GM12878 (cell line): ENCODE measurements at regions not wholly inside any gene's neighbourhood (a gene's known extent, or its start where the extent isn't known, plus 50 kb on each side); places are given as distances from the start of the nearest gene placed in this dataset.

Experiments used
- ATAC-seq: fragments of 200-7000 bp; cut with Tn5 transposase; 3 replicates; pipeline ENCODE4 v1.9.1; 2020; ENCODE audit warnings: mild to moderate bottlenecking, moderate library complexity
- BruUV-seq: library from RNA; stranded (reverse); fragments of 400-500 nt; replicated peaks from 2 replicates; lab custom pipeline; 2021; lab: Mats Ljungman, UMichigan
- CTCF ChIA-PET: fragments of 300-600 bp; sonication (Branson Sonifier 250); formaldehyde crosslinking; extraction: SDS; loops from one replicate; lab custom pipeline; 2021; ENCODE audit warnings: inconsistent platforms; lab: Yijun Ruan, JAX
- POLR2A ChIA-PET: fragments of 350-600 bp; formaldehyde crosslinking; extraction: SDS; loops from one replicate; lab custom pipeline; 2021; ENCODE audit warnings: inconsistent platforms; lab: Charles Lee
- RAD21 ChIA-PET: fragments of 300-600 bp; sonication (Branson Sonifier 250); formaldehyde crosslinking; loops from one replicate; lab custom pipeline; 2023; ENCODE audit warnings: antibody characterized with exemption; ENCODE audit not compliant: unreplicated experiment; lab: Charles Lee
- SMC1A ChIA-PET: fragments of 300-600 bp; sonication (Branson Sonifier 250); formaldehyde crosslinking; loops from one replicate; lab custom pipeline; 2023; ENCODE audit not compliant: unreplicated experiment, uncharacterized antibody; lab: Charles Lee
- DNase-seq: peaks from one replicate; pipeline ENCODE4 v3.0.0-alpha.2; 2011; ENCODE audit warnings: low read depth, low spot score
- FAIRE-seq: peaks from 3 replicates; lab custom pipeline; 2011; peaks lifted over from hg19 to GRCh38; lab: Jason Lieb, UNC
- H2AFZ ChIP-seq: 2 replicates; pipeline ENCODE4 v1.6.0; 2011; ENCODE audit warnings: low read depth, low read length, control low read depth; ENCODE audit not compliant: control insufficient read depth
- H3K27ac ChIP-seq: 2 replicates; pipeline ENCODE4 v1.5.1; 2011; ENCODE audit warnings: control low read depth; ENCODE audit not compliant: control insufficient read depth, insufficient read depth
- H3K27me3 ChIP-seq, 2 experiments: replicated peaks in 1 of 2; 2 replicates each; pipeline versions ENCODE4 v1.6.0 to v1.6.1; 2011; ENCODE audit warnings: low read length in 1 of 2; ENCODE audit not compliant: control insufficient read depth in 2 of 2, insufficient read depth in 2 of 2
- H3K36me3 ChIP-seq, 2 experiments: 2 replicates each; pipeline ENCODE4 v1.5.1; 2011; ENCODE audit warnings: low read length in 1 of 2; ENCODE audit not compliant: control insufficient read depth in 2 of 2, insufficient read depth in 2 of 2
- H3K4me1 ChIP-seq: 2 replicates; pipeline ENCODE4 v1.6.1; 2011; ENCODE audit warnings: mild to moderate bottlenecking, low read length, moderate library complexity, mixed read lengths; ENCODE audit not compliant: control insufficient read depth, insufficient read depth
- H3K4me2 ChIP-seq: 2 replicates; pipeline ENCODE4 v1.6.0; 2011; ENCODE audit warnings: control low read depth; ENCODE audit not compliant: control insufficient read depth, insufficient read depth
- H3K4me3 ChIP-seq: fragments of 200-600 bp; sonication (generic); 2 replicates; pipeline ENCODE4 v1.5.1; 2016
- H3K79me2 ChIP-seq: 2 replicates; pipeline ENCODE4 v1.6.0; 2011; ENCODE audit warnings: low read length; ENCODE audit not compliant: control insufficient read depth, insufficient read depth
- H3K9ac ChIP-seq: 2 replicates; pipeline ENCODE4 v1.8.0; 2011; ENCODE audit warnings: low read length, control low read depth, mixed read lengths; ENCODE audit not compliant: control insufficient read depth, insufficient read depth
- H3K9me3 ChIP-seq: replicated peaks from 3 replicates; pipeline ENCODE4 v1.5.1; 2011; ENCODE audit warnings: mild to moderate bottlenecking, low read length; ENCODE audit not compliant: control insufficient read depth, insufficient read depth
- H4K20me1 ChIP-seq: 2 replicates; pipeline ENCODE4 v1.6.0; 2011; ENCODE audit not compliant: control insufficient read depth, insufficient read depth
- BCL11A ChIP-seq: IDR thresholded peaks from 2 replicates; pipeline ENCODE4 v1.6.1; 2011; ENCODE audit warnings: low read depth, low read length
- GATAD2B ChIP-seq: fragments of 450-650 bp; conservative IDR thresholded peaks from 2 replicates; pipeline ENCODE4 v1.6.1; 2017; ENCODE audit warnings: low read depth, mild to moderate bottlenecking, moderate library complexity
- HDAC6 ChIP-seq: fragments of 200-600 bp; sonication (generic); IDR thresholded peaks from one replicate; pipeline ENCODE4 v1.8.0; 2017; ENCODE audit warnings: antibody characterized with exemption; ENCODE audit not compliant: unreplicated experiment
- MTA2 ChIP-seq: fragments of 450-650 bp; IDR thresholded peaks from 2 replicates; pipeline ENCODE4 v1.6.1; 2016; ENCODE audit warnings: low read depth, mild to moderate bottlenecking, moderate library complexity
- NFIC ChIP-seq: IDR thresholded peaks from 2 replicates; pipeline ENCODE4 v1.6.1; 2012; ENCODE audit warnings: low read depth, mild to moderate bottlenecking, inconsistent platforms, low read length, moderate library complexity
- PAX5 ChIP-seq: IDR thresholded peaks from 2 replicates; pipeline ENCODE4 v1.6.1; 2011; ENCODE audit warnings: low read depth, low read length, borderline replicate concordance
- SMAD1 ChIP-seq: fragments of 450-650 bp; IDR thresholded peaks from 2 replicates; pipeline ENCODE4 v1.6.1; 2018; ENCODE audit warnings: mild to moderate bottlenecking, low read depth; ENCODE audit not compliant: partially characterized antibody
- TCF7 ChIP-seq: IDR thresholded peaks from 2 replicates; pipeline ENCODE4 v1.6.1; 2014; ENCODE audit warnings: antibody characterized with exemption, borderline replicate concordance
- ZBED1 ChIP-seq: IDR thresholded peaks from 2 replicates; pipeline ENCODE4 v1.6.1; 2016; ENCODE audit warnings: borderline replicate concordance
- ZBTB40 ChIP-seq: fragments of 450-650 bp; IDR thresholded peaks from 2 replicates; pipeline ENCODE4 v1.6.1; 2016; ENCODE audit warnings: mild to moderate bottlenecking, moderate library complexity, borderline replicate concordance
- ZZZ3 ChIP-seq: IDR thresholded peaks from 2 replicates; pipeline ENCODE4 v1.6.1; 2011; ENCODE audit warnings: low read depth; ENCODE audit not compliant: control insufficient read depth, insufficient read length
- WGBS: methylation state at CpG from one replicate; pipeline ENCODE4 v1.1.6; 2016; ENCODE audit warnings: low lambda C conversion rate; ENCODE audit not compliant: insufficient replicate concordance, insufficient coverage; ENCODE audit errors: missing lambda C conversion rate; 5-methylcytosine and 5-hydroxymethylcytosine counted together
- in situ Hi-C: fragments of 300-500 bp; cut with MboI; formaldehyde crosslinking; loops from 9 replicates; pipeline ENCODE4 v1.14.3; 2018; ENCODE audit warnings: mixed read lengths
- intact Hi-C: fragments of 100-400 bp; cut with micrococcal nuclease; formaldehyde crosslinking; loops from one replicate; pipeline ENCODE4 v1.14.2; 2022; ENCODE audit not compliant: unreplicated experiment
- TF ChIP-seq, protein P1 (sequence below): fragments of 150-350 bp; IDR thresholded peaks from 2 replicates; pipeline ENCODE4 v1.6.1; 2014; ENCODE audit warnings: mild to moderate bottlenecking, low read depth, low read length
- TF ChIP-seq, protein P2 (sequence below): IDR thresholded peaks from 2 replicates; pipeline ENCODE4 v1.6.1; 2011; ENCODE audit warnings: mild to moderate bottlenecking, low read depth, low read length, moderate library complexity; ENCODE audit not compliant: insufficient replicate concordance
- TF ChIP-seq, protein P3 (sequence below): fragments of 450-650 bp; IDR thresholded peaks from 2 replicates; pipeline ENCODE4 v1.6.1; 2016; ENCODE audit warnings: mild to moderate bottlenecking

DNA sequence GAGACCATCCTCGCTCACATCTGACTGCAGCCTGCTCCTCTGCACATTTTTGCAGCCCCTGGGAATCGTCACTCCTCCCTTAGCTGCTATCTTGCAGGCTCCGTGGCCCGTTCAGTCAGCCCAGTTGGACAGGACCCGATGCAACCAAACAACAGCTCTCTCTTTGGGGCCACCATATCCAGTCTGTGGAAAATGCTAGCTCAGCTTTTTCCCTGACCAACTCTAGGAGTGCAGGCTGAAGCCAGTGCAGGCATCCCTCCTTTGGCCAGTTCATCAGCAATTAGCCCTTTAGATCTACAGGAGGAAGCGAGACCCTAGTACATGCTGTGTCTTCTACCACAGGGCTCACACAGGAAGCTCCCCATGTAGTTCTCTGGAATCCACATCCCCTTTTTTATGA lies 182.1 kb downstream of the HS3ST3A1 start (continued):
- TF ChIP-seq, protein P1, sequence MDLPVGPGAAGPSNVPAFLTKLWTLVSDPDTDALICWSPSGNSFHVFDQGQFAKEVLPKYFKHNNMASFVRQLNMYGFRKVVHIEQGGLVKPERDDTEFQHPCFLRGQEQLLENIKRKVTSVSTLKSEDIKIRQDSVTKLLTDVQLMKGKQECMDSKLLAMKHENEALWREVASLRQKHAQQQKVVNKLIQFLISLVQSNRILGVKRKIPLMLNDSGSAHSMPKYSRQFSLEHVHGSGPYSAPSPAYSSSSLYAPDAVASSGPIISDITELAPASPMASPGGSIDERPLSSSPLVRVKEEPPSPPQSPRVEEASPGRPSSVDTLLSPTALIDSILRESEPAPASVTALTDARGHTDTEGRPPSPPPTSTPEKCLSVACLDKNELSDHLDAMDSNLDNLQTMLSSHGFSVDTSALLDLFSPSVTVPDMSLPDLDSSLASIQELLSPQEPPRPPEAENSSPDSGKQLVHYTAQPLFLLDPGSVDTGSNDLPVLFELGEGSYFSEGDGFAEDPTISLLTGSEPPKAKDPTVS, result no peak
- TF ChIP-seq SMAD1 (no peak), PAX5 (no peak), HDAC6 (no peak), BCL11A (no peak), NFIC (no peak), MTA2 (no peak), TCF7 (no peak)
- TF ChIP-seq, protein P2, sequence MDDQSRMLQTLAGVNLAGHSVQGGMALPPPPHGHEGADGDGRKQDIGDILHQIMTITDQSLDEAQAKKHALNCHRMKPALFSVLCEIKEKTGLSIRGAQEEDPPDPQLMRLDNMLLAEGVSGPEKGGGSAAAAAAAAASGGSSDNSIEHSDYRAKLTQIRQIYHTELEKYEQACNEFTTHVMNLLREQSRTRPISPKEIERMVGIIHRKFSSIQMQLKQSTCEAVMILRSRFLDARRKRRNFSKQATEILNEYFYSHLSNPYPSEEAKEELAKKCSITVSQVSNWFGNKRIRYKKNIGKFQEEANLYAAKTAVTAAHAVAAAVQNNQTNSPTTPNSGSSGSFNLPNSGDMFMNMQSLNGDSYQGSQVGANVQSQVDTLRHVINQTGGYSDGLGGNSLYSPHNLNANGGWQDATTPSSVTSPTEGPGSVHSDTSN, result no peak
- TF ChIP-seq, protein P3, sequence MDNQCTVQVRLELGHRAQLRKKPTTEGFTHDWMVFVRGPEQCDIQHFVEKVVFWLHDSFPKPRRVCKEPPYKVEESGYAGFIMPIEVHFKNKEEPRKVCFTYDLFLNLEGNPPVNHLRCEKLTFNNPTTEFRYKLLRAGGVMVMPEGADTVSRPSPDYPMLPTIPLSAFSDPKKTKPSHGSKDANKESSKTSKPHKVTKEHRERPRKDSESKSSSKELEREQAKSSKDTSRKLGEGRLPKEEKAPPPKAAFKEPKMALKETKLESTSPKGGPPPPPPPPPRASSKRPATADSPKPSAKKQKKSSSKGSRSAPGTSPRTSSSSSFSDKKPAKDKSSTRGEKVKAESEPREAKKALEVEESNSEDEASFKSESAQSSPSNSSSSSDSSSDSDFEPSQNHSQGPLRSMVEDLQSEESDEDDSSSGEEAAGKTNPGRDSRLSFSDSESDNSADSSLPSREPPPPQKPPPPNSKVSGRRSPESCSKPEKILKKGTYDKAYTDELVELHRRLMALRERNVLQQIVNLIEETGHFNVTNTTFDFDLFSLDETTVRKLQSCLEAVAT, result no peak

DNA sequence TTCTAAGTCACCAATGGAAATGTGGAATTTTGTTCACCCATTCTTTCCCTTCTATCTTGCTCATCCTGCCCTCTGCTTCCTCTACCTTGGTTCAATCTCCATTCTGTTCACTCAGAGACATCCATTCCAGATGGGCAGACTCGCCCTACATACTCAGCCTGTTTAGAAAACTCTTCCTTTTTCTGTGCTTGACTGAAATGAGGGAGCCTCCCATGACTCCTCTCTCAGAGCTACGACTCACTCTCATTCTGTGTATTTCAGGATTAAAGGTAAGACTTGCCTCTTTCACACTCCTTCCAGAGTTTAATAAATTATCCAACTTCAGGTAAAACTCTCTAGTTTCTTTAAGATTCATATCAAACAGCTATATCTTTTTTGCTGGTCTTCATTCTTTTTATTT lies 182.8 kb downstream of the HS3ST3A1 start:
- intact Hi-C loops (no loop called here), in situ Hi-C loops (no loop called here)
- CTCF ChIA-PET, result no interaction called here
- Histone ChIP-seq H3K4me1 (no peaks in the 10 kb centered on the region), H3K4me3 (no peak overlapping the region), H3K9me3 (no peaks in the 10 kb centered on the region; the same call in 2 of the 3 replicates), H2AFZ (no peak overlapping the region), H3K9ac (no peak overlapping the region), H3K4me2 (no peak overlapping the region), H4K20me1 (no peaks in the 10 kb centered on the region), H3K79me2 (no peaks in the 10 kb centered on the region), H3K27ac (no peak overlapping the region), H3K27me3 (no peaks in the 10 kb centered on the region), H3K36me3 (no peaks in the 10 kb centered on the region)
- POLR2A ChIA-PET, result no interaction called here
- SMC1A ChIA-PET, result interaction anchor here (1.5 kb wide), 1 partner anchor 9 kb away, joined by 3 read pairs; no protein-coding TSS in a partner anchor
- FAIRE-seq (no peak), ATAC-seq (no peak), DNase-seq (no peak)
- RAD21 ChIA-PET, result no interaction called here
- TF ChIP-seq ZBED1 (no peak), ZZZ3 (no peak), ZBTB40 (no peak), GATAD2B (no peak)
- BruUV-seq, result no TSS peak
- 10% methylated on average over 2 of the region's 2 CpGs for WGBS
